GM21529 (cell line): ENCODE measurements at regions not wholly inside any gene's neighbourhood (a gene's known extent, or its start where the extent isn't known, plus 50 kb on each side); places are given as distances from the start of the nearest gene placed in this dataset.
"Not testable (repeated sequence)": the region's sequence is repeated elsewhere in the genome, so short reads cannot be mapped to it uniquely, and the experiment has no call there.

ENCODE experiments used
- ATAC-seq: cut with Tn5 transposase; IDR thresholded peaks from one replicate; pipeline ENCODE4 v1.9.1; 2021; ENCODE audit not compliant: unreplicated experiment

GRCh38 chr9:91512235-91512634 lies 88.6 kb upstream of the NFIL3 start:
- ATAC-seq, result not testable (repeated sequence)

- ATAC-seq, result no peak
Measured at GRCh38 chr9:91503673-91504081, 80.0 kb upstream of the NFIL3 start.

- no peak for ATAC-seq
Measured at GRCh38 chr9:91502913-91503672, 79.5 kb upstream of the NFIL3 start.

- ATAC-seq, result no peak
Measured at GRCh38 chr9:91502475-91502874, 78.8 kb upstream of the NFIL3 start.

GRCh38 chr9:91500509-91501014 lies 76.9 kb upstream of the NFIL3 start:
- peak; percentile 61 for ATAC-seq

GRCh38 chr9:91496351-91496750 lies 72.7 kb upstream of the NFIL3 start:
- ATAC-seq, result no peak

- ATAC-seq, result no peak
Measured at GRCh38 chr9:91495450-91495849, 71.8 kb upstream of the NFIL3 start.

- ATAC-seq, result no peak
Measured at GRCh38 chr9:91494751-91495150, 71.1 kb upstream of the NFIL3 start.

- no peak for ATAC-seq
Measured at GRCh38 chr9:91492237-91492636, 68.6 kb upstream of the NFIL3 start.

GRCh38 chr9:91491624-91492023 lies 68.0 kb upstream of the NFIL3 start:
- ATAC-seq, result no peak

GRCh38 chr9:91489361-91489899 lies 65.8 kb upstream of the NFIL3 start:
- ATAC-seq, result no peak

GRCh38 chr9:91488341-91488740 lies 64.7 kb upstream of the NFIL3 start:
- ATAC-seq, result no peak

GRCh38 chr9:91486699-91487497 lies 63.3 kb upstream of the NFIL3 start:
- ATAC-seq, result no peak

GRCh38 chr9:91485006-91485405 lies 61.4 kb upstream of the NFIL3 start:
- no peak for ATAC-seq

- ATAC-seq, result no peak
Measured at GRCh38 chr9:91483835-91484234, 60.2 kb upstream of the NFIL3 start.

- no peak for ATAC-seq
Measured at GRCh38 chr9:91483189-91483691, 59.6 kb upstream of the NFIL3 start.

- no peak for ATAC-seq
Measured at GRCh38 chr9:91481972-91482371, 58.3 kb upstream of the NFIL3 start.

- no peak for ATAC-seq
Measured at GRCh38 chr9:91477106-91477505, 53.5 kb upstream of the NFIL3 start.

GRCh38 chr9:91474656-91475055 lies 51.0 kb upstream of the NFIL3 start:
- ATAC-seq, result no peak
